Thyroid gland (tissue), 4 donors: ENCODE measurements at regions not wholly inside any gene's neighbourhood (a gene's known extent, or its start where the extent isn't known, plus 50 kb on each side); places are given as distances from the start of the nearest gene placed in this dataset.

Experiments used
- POLR2A ChIP-seq, 2 donors: fragments of 450-650 bp; IDR thresholded peaks; one replicate each; pipeline ENCODE4 v1.6.1; 2017; ENCODE audit warnings: antibody characterized with exemption in 2 of 2, mild to moderate bottlenecking in 2 of 2, moderate library complexity in 1 of 2
- TF ChIP-seq, protein P1 (sequence below), 6 experiments: fragments of 200-600 bp in 3 of 6; fragments of 450-650 bp in 3 of 6; sonication (generic) in 3 of 6; IDR thresholded peaks; one replicate each; pipeline ENCODE4 v1.5.1; 2016 to 2019; ENCODE audit warnings: antibody characterized with exemption in 6 of 6, mild to moderate bottlenecking in 2 of 6, inconsistent platforms in 1 of 6, moderate library complexity in 1 of 6

DNA sequence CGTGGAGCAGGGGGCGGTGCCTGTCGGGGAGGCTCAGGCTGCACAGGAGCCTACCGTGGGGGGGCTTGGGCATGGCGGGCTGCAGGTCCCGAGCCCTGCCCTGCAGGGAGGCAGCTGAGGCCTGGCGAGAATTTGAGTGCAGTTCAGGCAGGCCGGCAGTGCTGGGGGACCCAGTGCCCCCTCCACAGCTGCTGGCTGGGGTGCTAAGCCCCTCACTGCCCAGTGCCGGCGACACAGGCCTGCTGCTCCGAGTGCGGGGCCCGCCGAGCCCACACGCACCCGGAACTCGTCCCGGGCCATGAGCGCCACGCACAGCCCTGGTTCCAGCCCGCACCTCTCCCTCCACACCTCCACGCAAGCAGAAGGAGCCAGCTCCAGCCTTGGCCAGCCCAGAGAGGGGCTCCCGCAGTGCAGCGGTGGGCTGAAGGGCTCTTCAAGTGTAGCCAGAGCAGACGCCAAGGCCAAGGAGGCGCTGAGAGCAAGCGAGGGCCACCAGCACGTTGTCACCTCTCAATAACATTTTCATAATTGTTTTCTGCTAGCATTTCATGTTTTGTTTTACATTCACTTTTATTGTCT, 1378.9 kb upstream of the CELF4 start:
- TF ChIP-seq, protein P1, sequence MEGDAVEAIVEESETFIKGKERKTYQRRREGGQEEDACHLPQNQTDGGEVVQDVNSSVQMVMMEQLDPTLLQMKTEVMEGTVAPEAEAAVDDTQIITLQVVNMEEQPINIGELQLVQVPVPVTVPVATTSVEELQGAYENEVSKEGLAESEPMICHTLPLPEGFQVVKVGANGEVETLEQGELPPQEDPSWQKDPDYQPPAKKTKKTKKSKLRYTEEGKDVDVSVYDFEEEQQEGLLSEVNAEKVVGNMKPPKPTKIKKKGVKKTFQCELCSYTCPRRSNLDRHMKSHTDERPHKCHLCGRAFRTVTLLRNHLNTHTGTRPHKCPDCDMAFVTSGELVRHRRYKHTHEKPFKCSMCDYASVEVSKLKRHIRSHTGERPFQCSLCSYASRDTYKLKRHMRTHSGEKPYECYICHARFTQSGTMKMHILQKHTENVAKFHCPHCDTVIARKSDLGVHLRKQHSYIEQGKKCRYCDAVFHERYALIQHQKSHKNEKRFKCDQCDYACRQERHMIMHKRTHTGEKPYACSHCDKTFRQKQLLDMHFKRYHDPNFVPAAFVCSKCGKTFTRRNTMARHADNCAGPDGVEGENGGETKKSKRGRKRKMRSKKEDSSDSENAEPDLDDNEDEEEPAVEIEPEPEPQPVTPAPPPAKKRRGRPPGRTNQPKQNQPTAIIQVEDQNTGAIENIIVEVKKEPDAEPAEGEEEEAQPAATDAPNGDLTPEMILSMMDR (IDR thresholded peaks at IDR 0.05) = no peak
- TF ChIP-seq POLR2A (IDR thresholded peaks at IDR 0.05) = no peak
